ENCODE measurements at regions not wholly inside any gene's neighbourhood (a gene's known extent, or its start where the extent isn't known, plus 50 kb on each side); places are given as distances from the start of the nearest gene placed in this dataset.

- TF ChIP-seq ATF2 (IDR thresholded peaks at IDR 0.05; ENCODE audit: low read length), result no peak
- TF ChIP-seq SKIL (IDR thresholded peaks at IDR 0.05; ENCODE audit: low read depth, poor library complexity, severe bottlenecking), result no peak
Observed at GRCh38 chr7:12831024-12831423, 143.6 kb downstream of the ARL4A start (continued).

GRCh38 chr7:12833829-12834228 lies 146.4 kb downstream of the ARL4A start:
- ChIA-PET SMC1A (ENCODE audit: uncharacterized antibody, unreplicated experiment) (no interaction called here), POLR2A (no interaction called here), CTCF (no interaction called here), RAD21 (ENCODE audit: unreplicated experiment) (no interaction called here)
- Histone ChIP-seq H3K9ac (ENCODE audit: control insufficient read depth, insufficient read depth, low read length) (no peak overlapping the region), H3K4me2 (ENCODE audit: control insufficient read depth, insufficient read depth) (no peak overlapping the region), H3K79me2 (ENCODE audit: control insufficient read depth, insufficient read depth, low read length) (no peaks in the 10 kb centered on the region), H3K9me3 (replicated peaks; ENCODE audit: control insufficient read depth, insufficient read depth, low read length) (no peaks in the 10 kb centered on the region), H3K4me3 (no peak overlapping the region), H3K4me1 (ENCODE audit: control insufficient read depth, insufficient read depth, low read length) (no peaks in the 10 kb centered on the region), H3K27ac (ENCODE audit: control insufficient read depth, insufficient read depth) (no peak overlapping the region), H3K36me3 (ENCODE audit: control insufficient read depth in 2 of 2, insufficient read depth in 2 of 2, low read length in 1 of 2) (no peaks in the 10 kb centered on the region), H4K20me1 (ENCODE audit: control insufficient read depth, insufficient read depth) (no peaks in the 10 kb centered on the region), H3K27me3 (replicated peaks in 1 of 2; ENCODE audit: control insufficient read depth in 2 of 2, insufficient read depth in 2 of 2, low read length in 1 of 2) (no peaks in the 10 kb centered on the region), H2AFZ (ENCODE audit: control insufficient read depth, low read depth, low read length) (no peak overlapping the region)
- BruUV-seq (replicated peaks), result no TSS peak
- WGBS (ENCODE audit: insufficient coverage, insufficient replicate concordance, low lambda C conversion rate, missing lambda C conversion rate), result 51% methylated on average over 2 of the region's 2 CpGs
- in situ Hi-C loops (cut with MboI), result no loop called here
- intact Hi-C loops (cut with micrococcal nuclease; ENCODE audit: unreplicated experiment), result no loop called here
- DNase-seq (ENCODE audit: low read depth, low spot score) (no peak), FAIRE-seq (no peak), ATAC-seq (no peak)
- no peak for TF ChIP-seq SPI1 (IDR thresholded peaks at IDR 0.05; ENCODE audit: borderline replicate concordance, insufficient read depth, low read depth, low read length)
- TF ChIP-seq JUNB (IDR thresholded peaks at IDR 0.05), result no peak
- no peak for TF ChIP-seq BRCA1 (IDR thresholded peaks at IDR 0.05; ENCODE audit: low read depth, low read length)
- no peak for TF ChIP-seq CHD4 (IDR thresholded peaks at IDR 0.05)
- TF ChIP-seq PAX8 (IDR thresholded peaks at IDR 0.05), result no peak
- no peak for TF ChIP-seq ZNF24 (IDR thresholded peaks at IDR 0.05)
- TF ChIP-seq NFYB (IDR thresholded peaks at IDR 0.05; ENCODE audit: insufficient read depth, low read depth, low read length), result no peak
- TF ChIP-seq TCF3 (IDR thresholded peaks at IDR 0.05; ENCODE audit: borderline replicate concordance, insufficient read depth, low read depth, low read length), result no peak
- TF ChIP-seq CUX1 (IDR thresholded peaks at IDR 0.05; ENCODE audit: insufficient replicate concordance, low read depth, low read length), result no peak
- TF ChIP-seq KLF5 (IDR thresholded peaks at IDR 0.05; ENCODE audit: partially characterized antibody), result no peak
- no peak for TF ChIP-seq ZNF207 (IDR thresholded peaks at IDR 0.05; ENCODE audit: borderline replicate concordance)
- no peak for TF ChIP-seq TBL1XR1 (IDR thresholded peaks at IDR 0.05; ENCODE audit: low read depth, low read length)

Data from GM12878 (cell line).